ENCODE measurements at regions not wholly inside any gene's neighbourhood (a gene's known extent, or its start where the extent isn't known, plus 50 kb on each side); places are given as distances from the start of the nearest gene placed in this dataset.

GRCh38 chr17:5947701-5948180, 122.4 kb upstream of the WSCD1 start:
- TF ChIP-seq POLR2A (IDR thresholded peaks at IDR 0.05) (no peak), CTCF (IDR thresholded peaks at IDR 0.05) (no peak)
- no peak for DNase-seq
- H3K27me3 ChIP-seq: no peaks in the 10 kb centered on the region

GRCh38 chr17:5948811-5949210, 121.4 kb upstream of the WSCD1 start:
- Histone ChIP-seq H3K36me3 (no peaks in the 10 kb centered on the region), H3K27me3 (no peaks in the 10 kb centered on the region), H3K4me1 (no peaks in the 10 kb centered on the region), H3K27ac (no peak overlapping the region), H3K4me3 (no peak overlapping the region), H3K9me3 (no peaks in the 10 kb centered on the region)
- TF ChIP-seq CTCF (IDR thresholded peaks at IDR 0.05) (no peak), POLR2A (IDR thresholded peaks at IDR 0.05) (no peak)
- DNase-seq: no peak

More at GRCh38 chr17:5947701-5948180, 122.4 kb upstream of the WSCD1 start:
- Histone ChIP-seq H3K4me3 (no peak overlapping the region), H3K4me1 (no peaks in the 10 kb centered on the region), H3K36me3 (no peaks in the 10 kb centered on the region), H3K27ac (no peak overlapping the region), H3K9me3 (no peaks in the 10 kb centered on the region)

- H3K27me3 ChIP-seq: no peaks in the 10 kb centered on the region
- H3K36me3 ChIP-seq: no peaks in the 10 kb centered on the region
- H3K4me3 ChIP-seq: no peak overlapping the region
- no peaks in the 10 kb centered on the region for H3K9me3 ChIP-seq
- no peak for DNase-seq
- TF ChIP-seq CTCF (IDR thresholded peaks at IDR 0.05) (no peak), POLR2A (IDR thresholded peaks at IDR 0.05) (no peak)
- H3K27ac ChIP-seq: no peak overlapping the region
- H3K4me1 ChIP-seq: no peaks in the 10 kb centered on the region
These were observed 119.3 kb upstream of the WSCD1 start for GRCh38 chr17:5950878-5951277.

GRCh38 chr17:5951912-5952311, 118.3 kb upstream of the WSCD1 start:
- no peak for TF ChIP-seq CTCF (IDR thresholded peaks at IDR 0.05)
- TF ChIP-seq POLR2A (IDR thresholded peaks at IDR 0.05): no peak
- Histone ChIP-seq H3K27me3 (no peaks in the 10 kb centered on the region), H3K27ac (no peak overlapping the region), H3K4me3 (no peak overlapping the region), H3K36me3 (no peaks in the 10 kb centered on the region), H3K4me1 (no peaks in the 10 kb centered on the region), H3K9me3 (no peaks in the 10 kb centered on the region)
- DNase-seq: no peak

- DNase-seq: no peak
- Histone ChIP-seq H3K9me3 (no peaks in the 10 kb centered on the region), H3K27me3 (no peaks in the 10 kb centered on the region), H3K36me3 (no peaks in the 10 kb centered on the region), H3K4me1 (no peaks in the 10 kb centered on the region), H3K4me3 (no peak overlapping the region), H3K27ac (no peak overlapping the region)
- TF ChIP-seq CTCF (IDR thresholded peaks at IDR 0.05) (no peak), POLR2A (IDR thresholded peaks at IDR 0.05) (no peak)
These were observed 117.7 kb upstream of the WSCD1 start for GRCh38 chr17:5952518-5952917.

- Histone ChIP-seq H3K4me1 (no peaks in the 10 kb centered on the region), H3K9me3 (no peaks in the 10 kb centered on the region), H3K4me3 (no peak overlapping the region), H3K27ac (no peak overlapping the region), H3K36me3 (no peaks in the 10 kb centered on the region), H3K27me3 (no peaks in the 10 kb centered on the region)
- no peak for DNase-seq
- TF ChIP-seq POLR2A (IDR thresholded peaks at IDR 0.05) (no peak), CTCF (IDR thresholded peaks at IDR 0.05) (no peak)
These were observed 114.4 kb upstream of the WSCD1 start for GRCh38 chr17:5955764-5956163.

Measured in Peyer's patch (tissue), 4 donors.